Left cardiac atrium (tissue), 4 donors: ENCODE measurements at regions not wholly inside any gene's neighbourhood (a gene's known extent, or its start where the extent isn't known, plus 50 kb on each side); places are given as distances from the start of the nearest gene placed in this dataset.
"Not testable (repeated sequence)": the region's sequence is repeated elsewhere in the genome, so short reads cannot be mapped to it uniquely, and the experiment has no call there.

Source experiments
- ATAC-seq, 2 donors: fragments of 200-7000 bp; cut with Tn5 transposase; one replicate each; pipeline ENCODE4 v1.9.1; 2020; ENCODE audit warnings: mild to moderate bottlenecking in 2 of 2, moderate library complexity in 2 of 2
- DNase-seq: peaks from one replicate; pipeline ENCODE4 v3.0.0-alpha.2; 2020
- intact Hi-C, 2 donors: fragments of 100-400 bp; cut with DNase I; formaldehyde crosslinking; loops; one replicate each; pipeline versions ENCODE4 v1.14.1 to v1.15.1; 2022 to 2023
- donor health status: DM: no; HTN: yes; CAD: no.
- donor health status: DM: no; HTN: yes; CAD: no; lungs with severe emphysema.
- donor health status: DM: yes; HTN: yes; CAD: no.
- donor health status: Dilated cardiomyopathy.

DNA sequence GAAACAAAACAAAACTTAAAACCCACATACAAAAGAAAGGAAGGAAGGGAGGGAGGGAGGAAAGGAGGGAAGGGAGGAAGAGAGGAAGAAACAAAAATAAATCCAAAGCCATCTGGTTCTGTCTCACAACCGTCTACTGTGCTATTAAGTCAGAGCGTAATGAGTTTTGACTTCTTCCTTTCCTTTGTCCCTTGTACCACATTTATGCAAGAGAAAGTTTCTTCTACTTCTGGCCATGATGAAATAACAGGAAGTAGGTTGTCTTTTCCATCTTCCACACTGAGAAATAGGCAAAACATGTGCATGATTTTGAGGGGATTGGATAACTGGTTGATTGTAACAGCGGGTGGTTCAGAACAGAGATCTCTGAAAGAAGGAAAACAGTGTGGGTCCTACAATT lies 121.4 kb downstream of the CTAGE1 start:
- intact Hi-C loops = no loop called here
- DNase-seq (no peak), ATAC-seq (no peak)

DNA sequence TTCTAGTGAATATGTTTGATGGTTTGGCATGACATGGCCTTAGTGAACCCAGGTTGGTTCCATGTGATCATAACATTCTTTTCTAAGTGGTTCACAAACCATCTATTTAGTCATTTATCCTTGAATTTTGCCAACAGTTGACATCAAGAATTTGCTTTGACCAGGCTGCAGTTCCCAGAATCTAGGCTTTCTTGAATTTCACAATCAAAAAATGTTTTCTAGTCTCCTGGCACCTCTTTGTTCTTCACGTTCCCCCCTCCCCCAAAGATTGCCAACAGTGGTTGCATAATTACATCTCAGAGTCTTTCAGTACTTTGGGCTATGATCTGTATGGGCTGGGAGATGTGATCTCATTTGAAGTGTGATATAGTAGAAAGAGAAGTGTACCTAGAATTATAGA lies 124.0 kb downstream of the GATA6 start:
- DNase-seq = no peak
- intact Hi-C loops = no loop called here

DNA sequence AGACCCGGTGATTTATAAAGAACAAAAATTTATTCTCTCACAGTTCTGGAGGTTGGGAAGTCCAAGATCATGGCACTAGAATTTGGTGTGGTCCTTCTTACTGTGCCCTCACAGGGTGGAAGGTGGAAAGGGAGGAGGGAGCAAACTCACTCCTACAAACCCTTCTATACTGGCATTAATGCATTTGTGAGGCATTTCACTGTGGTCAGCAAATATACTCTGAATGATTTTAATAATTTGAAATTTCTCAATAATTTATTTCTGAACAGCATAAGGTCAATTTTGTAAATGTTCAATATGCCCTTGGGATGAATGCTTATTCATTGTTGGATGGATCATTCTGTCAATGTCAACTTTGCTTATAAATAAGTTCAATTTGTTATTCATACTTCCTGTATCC lies 120.6 kb downstream of the GATA6 start:
- DNase-seq (no peak), ATAC-seq (no peak)
- intact Hi-C loops = no loop called here

More for the DNA sequence above, 124.0 kb downstream of the GATA6 start:
- ATAC-seq = peak; percentile 70 to 71

DNA sequence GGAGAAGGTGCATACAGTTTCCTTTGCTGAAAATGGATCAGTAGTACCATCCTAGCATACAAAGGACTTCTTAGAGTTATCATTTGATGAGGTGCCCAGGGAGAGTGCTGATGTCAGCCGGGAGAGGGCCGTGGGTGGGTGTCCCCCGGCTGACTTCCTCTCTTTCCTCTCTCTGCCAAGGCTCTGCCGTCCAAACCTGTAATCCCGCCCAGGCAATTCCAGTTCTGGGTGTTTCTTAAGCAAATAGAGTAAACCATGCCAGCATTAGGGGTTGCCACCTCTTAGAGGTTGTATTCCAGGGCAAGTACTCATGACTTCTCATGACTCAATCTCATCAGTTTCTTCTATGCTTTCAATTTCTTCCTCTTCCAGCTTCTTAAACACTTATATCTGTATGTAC lies 117.2 kb downstream of the GATA6 start:
- ATAC-seq (peak; percentile 77 to 92), DNase-seq (peak; percentile 66)
- intact Hi-C loops = no loop called here

DNA sequence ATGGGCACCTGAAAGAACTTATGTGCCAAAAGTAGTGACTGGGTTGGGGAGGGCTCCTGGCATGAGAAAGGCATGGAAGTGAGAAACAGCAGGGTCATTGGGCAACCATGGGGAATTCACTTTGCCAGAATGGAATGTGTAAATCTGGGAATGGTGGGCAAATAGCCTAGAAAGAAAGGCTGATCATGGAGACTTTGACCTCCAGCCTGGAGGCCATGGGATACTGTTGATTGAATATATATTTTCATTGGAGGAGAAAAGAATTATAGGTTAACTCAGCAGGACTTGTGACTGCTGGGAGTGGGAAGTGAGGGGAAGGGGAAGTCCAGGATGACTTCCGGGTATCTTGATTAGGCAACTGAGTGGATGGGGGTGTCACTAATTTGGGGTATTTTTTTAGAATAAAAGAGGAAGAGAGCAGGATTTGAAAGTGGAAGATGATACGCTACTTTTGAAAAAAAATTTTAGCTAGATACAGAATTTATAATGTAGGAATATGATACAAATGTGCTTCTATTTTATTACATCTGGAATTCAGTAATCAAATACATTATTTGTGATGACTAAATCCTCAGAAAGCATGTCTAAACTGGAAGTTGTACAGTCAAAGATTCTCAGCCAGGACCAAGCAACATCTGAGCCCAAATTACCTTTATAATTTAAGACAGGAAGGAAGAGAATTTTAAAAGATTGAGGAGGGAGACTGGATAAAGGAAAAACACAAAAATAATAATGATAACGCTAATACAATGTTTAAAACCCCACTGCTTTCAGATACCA lies 116.2 kb downstream of the GATA6 start:
- ATAC-seq (no peak), DNase-seq (no peak)
- intact Hi-C loops = no loop called here

DNA sequence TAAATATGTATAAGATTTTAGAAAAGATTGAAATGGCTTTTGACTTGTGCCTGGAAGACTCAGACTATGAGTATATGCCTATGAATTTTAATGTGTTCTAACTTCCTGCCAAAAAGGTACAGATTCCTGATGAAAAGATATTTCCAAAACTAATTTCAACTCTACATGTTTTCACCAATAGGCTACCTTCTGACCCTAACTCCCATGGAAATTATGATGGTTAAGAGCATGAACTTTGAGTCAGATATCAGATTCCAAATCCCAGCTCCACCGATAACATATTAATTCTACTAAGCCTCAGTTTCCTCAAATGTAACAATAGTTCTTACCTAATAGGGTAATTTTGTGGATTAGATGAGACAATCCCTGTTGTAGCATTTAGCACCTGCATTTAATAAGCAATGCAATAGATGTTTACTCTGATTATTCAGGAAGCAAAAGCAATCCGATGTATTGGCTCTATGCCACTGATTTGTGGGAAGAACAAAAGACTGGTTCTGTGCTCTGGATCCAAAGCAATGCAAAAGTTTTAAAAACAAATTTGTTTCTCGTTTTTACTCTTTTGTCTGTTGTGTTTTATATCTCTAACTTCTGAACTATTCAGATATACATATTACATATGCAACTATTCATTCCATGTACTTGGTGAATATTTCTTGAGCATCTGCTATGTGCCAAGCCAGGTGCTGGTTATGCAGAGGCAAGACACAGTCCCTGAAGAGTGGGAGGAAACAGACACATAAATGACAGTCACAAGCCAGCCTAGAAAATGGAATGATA lies 115.4 kb downstream of the GATA6 start:
- DNase-seq (no peak), ATAC-seq (no peak)
- intact Hi-C loops = no loop called here

DNA sequence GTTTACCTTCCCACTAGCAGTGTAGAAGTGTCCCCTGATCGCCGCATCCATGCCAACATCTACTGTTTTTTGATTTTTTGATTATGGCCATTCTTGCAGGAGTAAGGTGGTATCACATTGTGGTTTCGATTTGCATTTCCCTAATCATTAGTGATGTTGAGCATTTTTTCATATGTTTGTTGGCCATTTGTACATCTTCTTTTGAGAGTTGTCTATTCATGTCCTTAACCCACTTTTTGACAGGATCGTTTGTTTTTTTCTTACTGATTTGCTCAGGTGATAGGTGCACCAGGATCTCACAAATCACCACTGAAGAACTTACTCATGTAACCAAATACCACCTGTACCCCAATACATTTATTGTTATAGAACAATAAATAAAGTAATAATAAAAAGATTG lies 114.5 kb downstream of the GATA6 start:
- DNase-seq, ATAC-seq, intact Hi-C loops: not testable (repeated sequence)

GRCh38 chr18:22283397-22283796 lies 114.0 kb downstream of the GATA6 start:
- no peak for DNase-seq
- no peak for ATAC-seq
- intact Hi-C loops = no loop called here

DNA sequence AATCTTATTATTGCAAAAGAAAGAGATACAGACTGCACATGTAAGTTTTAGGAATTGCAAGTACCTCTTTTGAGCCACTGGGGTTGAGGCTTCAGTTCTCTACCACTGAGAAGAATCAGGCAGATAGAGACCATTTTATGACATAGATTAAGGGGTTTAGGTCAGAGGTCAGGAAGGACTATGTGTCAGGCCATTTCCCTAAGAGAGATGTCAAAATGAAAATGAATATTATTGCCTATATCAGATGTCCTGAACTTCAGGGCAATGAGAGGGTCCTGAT lies 113.7 kb downstream of the GATA6 start:
- no peak for DNase-seq
- no peak for ATAC-seq
- intact Hi-C loops = no loop called here

- intact Hi-C loops = no loop called here
- ATAC-seq (peak in 1 of 2 donors; percentile 27), DNase-seq (no peak)
Measured at GRCh38 chr18:22282311-22283115, 113.1 kb downstream of the GATA6 start.

- intact Hi-C loops = no loop called here
- ATAC-seq (no peak), DNase-seq (no peak)
Measured at GRCh38 chr18:22280453-22280750, 111.0 kb downstream of the GATA6 start.

DNA sequence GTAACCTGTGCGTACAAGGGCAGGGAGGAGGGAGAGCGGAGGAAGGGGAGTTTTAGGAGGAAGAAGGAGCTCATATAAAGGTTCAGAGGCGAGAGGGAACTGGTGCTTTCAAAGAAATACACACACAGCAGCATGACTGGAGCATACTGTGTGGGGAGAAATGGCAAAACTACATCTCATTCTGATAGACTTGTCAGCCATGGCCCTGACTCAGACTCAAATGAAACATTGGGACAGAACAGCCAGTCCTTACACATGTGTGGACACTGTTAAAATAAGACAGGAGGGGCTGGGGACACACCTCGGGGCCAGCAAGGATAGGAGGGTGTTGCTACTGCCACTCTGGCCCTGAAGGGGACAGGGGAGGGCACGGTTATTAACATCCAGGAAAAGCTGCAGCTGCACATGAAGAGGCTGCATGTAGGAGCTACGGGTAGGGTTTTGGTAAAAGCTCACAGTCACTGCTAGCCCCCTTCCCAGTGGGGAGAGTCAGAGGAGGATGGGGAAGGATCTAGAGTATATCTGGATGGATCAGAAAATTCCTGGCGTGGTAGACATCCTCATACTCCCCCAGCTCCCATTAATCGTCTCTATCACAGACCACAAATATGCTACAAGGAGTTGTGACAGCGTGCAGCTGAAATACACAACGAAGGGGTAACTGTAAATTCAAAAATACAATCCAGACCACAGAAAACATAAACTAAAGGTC lies 110.5 kb downstream of the GATA6 start:
- DNase-seq = peak; percentile 35
- peak; percentile 6 to 9 for ATAC-seq
- intact Hi-C loops = loop anchor here (2.0 to 5.0 kb wide), 2 partner anchors 67 kb away; no protein-coding TSS in a partner anchor

- ATAC-seq (no peak), DNase-seq (no peak)
- intact Hi-C loops = loop anchor here (2.0 to 5.0 kb wide), 2 partner anchors 68 to 69 kb away; no protein-coding TSS in a partner anchor
Measured at GRCh38 chr18:22278798-22279197, 109.4 kb downstream of the GATA6 start.

DNA sequence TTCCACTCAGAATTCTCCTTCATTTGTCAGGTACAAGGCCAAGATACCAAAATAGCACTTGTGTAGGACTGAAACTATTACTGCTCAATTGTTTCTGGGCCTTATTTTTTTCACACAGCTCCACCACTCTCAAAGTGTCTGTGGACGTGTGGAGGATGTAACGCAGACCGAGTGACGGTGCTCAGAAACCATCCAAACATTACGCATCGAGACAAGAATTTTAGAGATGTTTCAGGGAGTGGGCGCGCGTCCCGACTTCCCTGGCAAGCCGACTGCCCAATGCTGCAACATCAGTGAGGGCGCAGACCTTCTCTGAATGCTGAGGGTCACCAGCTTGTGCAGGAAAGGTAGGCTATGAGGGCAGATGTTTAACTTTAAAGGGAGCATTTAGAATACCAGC lies 108.4 kb downstream of the GATA6 start:
- ATAC-seq = peak; percentile 88 to 90

GRCh38 chr18:22276334-22276713 lies 106.9 kb downstream of the GATA6 start:
- ATAC-seq (peak; percentile 41 to 63), DNase-seq (peak; percentile 52)
- intact Hi-C loops = loop anchor here in 1 of 2 donors (5.0 kb wide), 1 partner anchor 71 kb away; no protein-coding TSS in a partner anchor

More for the DNA sequence above, 108.4 kb downstream of the GATA6 start:
- DNase-seq = peak; percentile 77
- intact Hi-C loops = loop anchor here (2.0 to 5.0 kb wide), 2 partner anchors 69 to 70 kb away; no protein-coding TSS in a partner anchor

DNA sequence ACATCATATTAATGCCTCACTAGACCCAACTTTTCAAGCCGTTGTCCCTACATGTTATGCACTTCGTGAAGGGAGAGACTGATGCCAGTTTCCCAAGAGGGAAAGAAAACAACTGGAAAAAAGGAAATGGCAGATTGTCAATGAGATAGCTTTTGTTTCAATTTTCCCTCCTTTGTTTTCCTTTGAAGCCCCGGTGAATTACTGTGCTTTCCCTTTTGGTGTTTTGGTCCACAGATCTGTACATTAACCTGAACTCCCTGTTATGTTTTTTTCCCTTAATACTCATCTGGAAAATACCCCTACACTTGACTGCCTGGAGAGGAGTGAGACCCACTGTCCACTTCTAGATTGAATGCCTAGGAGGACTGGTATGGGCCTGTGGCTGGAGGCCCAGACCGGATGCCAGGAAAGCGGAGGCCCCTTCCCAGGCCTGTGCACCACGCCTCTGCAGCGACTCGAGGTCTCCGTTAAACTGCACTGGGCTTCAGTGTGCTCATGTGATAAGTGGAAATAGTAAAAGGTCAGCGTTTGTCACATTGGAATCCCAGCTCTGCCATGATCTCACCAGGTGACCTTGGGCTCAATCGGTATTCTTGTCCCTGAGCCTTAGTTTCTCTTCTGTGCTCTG lies 106.4 kb downstream of the GATA6 start:
- peak; percentile 31 to 61 for ATAC-seq
- intact Hi-C loops = loop anchor here in 1 of 2 donors (5.0 kb wide), 1 partner anchor 71 kb away; no protein-coding TSS in a partner anchor
- peak; percentile 58 for DNase-seq

DNA sequence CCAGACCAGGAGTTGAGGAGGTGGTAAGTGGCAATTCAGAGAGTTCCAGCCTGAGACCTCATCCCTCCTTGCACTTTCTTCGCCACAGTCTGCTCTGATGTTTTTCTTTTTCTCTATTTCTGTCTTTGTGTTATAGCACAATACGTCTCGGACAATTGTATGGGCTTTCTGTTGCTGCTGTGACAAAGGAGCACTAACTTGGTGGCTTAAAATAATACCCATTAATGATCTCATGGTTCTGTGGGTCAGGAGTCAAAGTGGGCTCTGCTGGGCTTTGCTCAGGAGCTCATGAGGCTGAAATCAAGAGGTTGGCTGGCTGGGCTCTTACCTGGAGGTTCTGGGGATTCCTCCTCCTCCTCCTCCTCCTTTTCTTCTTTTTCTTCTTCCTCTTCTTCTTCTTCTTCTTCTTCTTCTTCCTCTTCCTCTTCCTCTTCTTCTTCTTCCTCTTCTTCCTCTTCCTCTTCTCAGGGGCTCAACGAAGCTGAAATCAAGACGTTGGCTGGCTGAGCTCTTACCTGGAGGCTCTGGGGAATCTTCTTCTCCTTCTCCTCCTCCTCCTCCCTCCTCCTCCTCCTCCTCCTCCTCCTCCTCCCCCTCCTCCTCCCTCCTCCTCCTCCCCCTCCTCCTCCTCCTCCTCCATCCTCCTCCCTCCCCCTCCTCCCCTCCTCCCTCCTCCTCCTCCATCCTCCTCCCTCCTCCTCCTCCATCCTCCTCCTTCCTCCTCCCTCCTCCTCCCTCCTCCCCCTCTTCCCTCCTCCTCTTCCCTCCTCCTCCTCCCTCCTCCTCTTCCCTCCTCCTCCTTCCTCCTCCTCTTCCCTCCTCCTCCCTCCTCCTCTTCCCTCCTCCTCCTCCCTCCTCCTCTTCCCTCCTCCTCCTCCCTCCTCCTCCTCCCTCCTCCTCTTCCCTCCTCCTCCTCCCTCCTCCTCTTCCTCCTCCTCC lies 104.0 kb downstream of the GATA6 start:
- no peak for ATAC-seq
- intact Hi-C loops = no loop called here
- DNase-seq = no peak

DNA sequence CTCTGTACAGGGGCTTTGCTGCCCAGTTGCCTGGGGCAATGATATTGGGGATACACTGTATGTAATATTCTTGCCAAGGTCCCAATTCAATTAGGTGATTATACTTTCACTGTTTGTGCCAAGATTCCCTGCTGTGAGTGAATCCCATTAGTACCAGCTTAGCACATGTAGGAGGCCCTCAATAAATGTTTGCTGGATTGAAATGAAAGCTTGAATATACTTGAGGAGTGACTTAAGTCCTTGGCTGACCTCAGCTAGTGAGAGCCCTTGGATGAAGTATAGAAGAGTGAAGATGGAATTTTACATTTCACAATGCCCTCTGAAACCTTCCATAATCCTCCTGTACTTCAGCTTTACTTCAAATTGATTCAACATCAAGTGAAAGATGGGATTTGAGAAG lies 102.9 kb downstream of the GATA6 start:
- intact Hi-C loops = no loop called here
- ATAC-seq = no peak
- no peak for DNase-seq
